ENCODE measurements at regions not wholly inside any gene's neighbourhood (a gene's known extent, or its start where the extent isn't known, plus 50 kb on each side); places are given as distances from the start of the nearest gene placed in this dataset.

GRCh38 chr1:227390525-227390924 is 72.2 kb upstream of the CDC42BPA start:
- no peaks in the 10 kb centered on the region for H3K9me3 ChIP-seq (ENCODE audit: control insufficient read depth, insufficient read depth, low read length)
- POLR2A ChIA-PET = no interaction called here
- CTCF ChIA-PET = no interaction called here
- TF ChIP-seq CTCF (IDR thresholded peaks at IDR 0.05; ENCODE audit: low read depth, low read length) = no peak
- H3K4me3 ChIP-seq (ENCODE audit: low read depth, low read length) = no peak overlapping the region
- DNase-seq (ENCODE audit: low read depth, low spot score) = no peak
- no peak overlapping the region for H3K27ac ChIP-seq (ENCODE audit: low read depth, low read length)
- no peaks in the 10 kb centered on the region for H3K27me3 ChIP-seq (ENCODE audit: control insufficient read depth, insufficient read depth, low read length)

- CTCF ChIA-PET = no interaction called here
- no peak overlapping the region for H3K4me3 ChIP-seq (ENCODE audit: low read depth, low read length)
- TF ChIP-seq CTCF (IDR thresholded peaks at IDR 0.05; ENCODE audit: low read depth, low read length) = no peak
Observed at GRCh38 chr1:227388214-227389168, 70.2 kb upstream of the CDC42BPA start.

GRCh38 chr1:227379555-227379892 is 61.2 kb upstream of the CDC42BPA start:
- Histone ChIP-seq H3K27me3 (ENCODE audit: control insufficient read depth, insufficient read depth, low read length) (no peaks in the 10 kb centered on the region), H3K9me3 (ENCODE audit: control insufficient read depth, insufficient read depth, low read length) (no peaks in the 10 kb centered on the region; the same call in 1 of the 2 replicates), H3K4me3 (ENCODE audit: low read depth, low read length) (no peak overlapping the region), H3K27ac (ENCODE audit: low read depth, low read length) (no peak overlapping the region)
- no peak for DNase-seq (ENCODE audit: low read depth, low spot score)
- no peak for TF ChIP-seq CTCF (IDR thresholded peaks at IDR 0.05; ENCODE audit: low read depth, low read length)
- CTCF ChIA-PET = no interaction called here
- POLR2A ChIA-PET = no interaction called here

More at GRCh38 chr1:227388214-227389168, 70.2 kb upstream of the CDC42BPA start:
- no peak for DNase-seq (ENCODE audit: low read depth, low spot score)
- H3K27me3 ChIP-seq (ENCODE audit: control insufficient read depth, insufficient read depth, low read length) = no peaks in the 10 kb centered on the region
- H3K9me3 ChIP-seq (ENCODE audit: control insufficient read depth, insufficient read depth, low read length) = no peaks in the 10 kb centered on the region; the same call in 1 of the 2 replicates
- POLR2A ChIA-PET = no interaction called here
- no peak overlapping the region for H3K27ac ChIP-seq (ENCODE audit: low read depth, low read length)

GRCh38 chr1:227378871-227379554 is 60.7 kb upstream of the CDC42BPA start:
- Histone ChIP-seq H3K27me3 (ENCODE audit: control insufficient read depth, insufficient read depth, low read length) (no peaks in the 10 kb centered on the region), H3K9me3 (ENCODE audit: control insufficient read depth, insufficient read depth, low read length) (no peaks in the 10 kb centered on the region; the same call in 1 of the 2 replicates), H3K4me3 (ENCODE audit: low read depth, low read length) (no peak overlapping the region), H3K27ac (ENCODE audit: low read depth, low read length) (no peak overlapping the region)
- POLR2A ChIA-PET = no interaction called here
- no peak for DNase-seq (ENCODE audit: low read depth, low spot score)
- CTCF ChIA-PET = no interaction called here
- no peak for TF ChIP-seq CTCF (IDR thresholded peaks at IDR 0.05; ENCODE audit: low read depth, low read length)

- no peak overlapping the region for H3K27ac ChIP-seq (ENCODE audit: low read depth, low read length)
- CTCF ChIA-PET = no interaction called here
- DNase-seq (ENCODE audit: low read depth, low spot score) = no peak
- H3K4me3 ChIP-seq (ENCODE audit: low read depth, low read length) = no peak overlapping the region
- H3K9me3 ChIP-seq (ENCODE audit: control insufficient read depth, insufficient read depth, low read length) = no peaks in the 10 kb centered on the region; the same call in 1 of the 2 replicates
- no peaks in the 10 kb centered on the region for H3K27me3 ChIP-seq (ENCODE audit: control insufficient read depth, insufficient read depth, low read length)
- POLR2A ChIA-PET = no interaction called here
- no peak for TF ChIP-seq CTCF (IDR thresholded peaks at IDR 0.05; ENCODE audit: low read depth, low read length)
Observed at GRCh38 chr1:227378181-227378580, 59.9 kb upstream of the CDC42BPA start.

Data from AG04450 (cell line).